Mucosa of rectum (tissue), 2 donors: ENCODE measurements at regions not wholly inside any gene's neighbourhood (a gene's known extent, or its start where the extent isn't known, plus 50 kb on each side); places are given as distances from the start of the nearest gene placed in this dataset.

Source experiments
- H3K27ac ChIP-seq, 2 donors: one replicate each; pipeline ENCODE4 v1.7.0; 2013; ENCODE audit warnings: inconsistent platforms in 2 of 2, low read depth in 2 of 2, low read length in 2 of 2
- H3K27me3 ChIP-seq, 2 donors: one replicate each; pipeline ENCODE4 v1.7.0; 2013; ENCODE audit warnings: low read length in 2 of 2; ENCODE audit not compliant: control insufficient read depth in 2 of 2, insufficient read depth in 2 of 2
- H3K36me3 ChIP-seq, 2 donors: one replicate each; pipeline ENCODE4 v1.7.0; 2013; ENCODE audit warnings: low read length in 2 of 2; ENCODE audit not compliant: control insufficient read depth in 2 of 2, insufficient read depth in 2 of 2
- H3K4me1 ChIP-seq, 2 donors: one replicate each; pipeline ENCODE4 v1.7.0; 2013; ENCODE audit warnings: low read length in 2 of 2, mild to moderate bottlenecking in 1 of 2; ENCODE audit not compliant: control insufficient read depth in 2 of 2, insufficient read depth in 2 of 2
- H3K4me3 ChIP-seq, 2 donors: one replicate each; pipeline ENCODE4 v1.7.0; 2013; ENCODE audit warnings: low read length in 2 of 2
- H3K9ac ChIP-seq, 2 donors: one replicate each; pipeline ENCODE4 v1.7.0; 2013; ENCODE audit warnings: low read length in 2 of 2, low read depth in 1 of 2, mild to moderate bottlenecking in 1 of 2
- H3K9me3 ChIP-seq, 2 donors: one replicate each; pipeline ENCODE4 v1.7.0; 2013; ENCODE audit warnings: low read length in 2 of 2; ENCODE audit not compliant: control insufficient read depth in 2 of 2
- donor health status: healthy.
- donor health status: Normal muscosa, but diverticular disease.

DNA sequence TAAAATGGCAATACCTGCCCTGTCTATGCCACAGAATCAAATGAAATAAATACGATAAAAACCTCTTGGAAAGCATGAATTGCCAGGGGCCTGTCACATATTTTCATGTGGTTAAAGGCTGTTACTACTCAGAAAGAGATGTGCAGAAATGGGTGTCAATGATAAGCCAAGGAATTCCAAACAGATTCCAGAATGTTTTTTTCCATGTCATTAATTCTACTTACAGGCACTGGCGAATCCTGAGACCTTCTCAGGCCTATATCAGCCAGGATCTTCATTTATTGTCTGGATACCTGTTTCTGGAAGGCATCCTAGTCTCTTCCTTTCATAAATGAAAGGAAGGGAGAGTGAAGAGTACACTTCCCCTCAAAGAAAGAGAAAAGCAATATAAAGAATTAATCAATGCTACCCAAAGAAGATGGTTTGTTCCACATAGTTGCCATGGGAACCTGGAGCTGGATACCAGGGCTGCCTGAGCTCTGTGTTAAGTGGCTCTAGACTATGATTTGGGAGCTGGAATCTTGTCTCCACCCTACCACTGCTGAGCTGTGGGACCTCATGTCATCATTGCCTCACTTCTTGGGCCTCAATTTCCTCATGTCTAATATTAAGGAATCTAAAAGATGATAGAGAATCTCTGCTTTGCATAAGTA lies 335.1 kb upstream of the SKOR2 start:
- H3K27me3 ChIP-seq: no peaks in the 10 kb centered on the region
- H3K27ac ChIP-seq: no peak overlapping the region
- no peak overlapping the region for H3K9ac ChIP-seq
- no peaks in the 10 kb centered on the region for H3K9me3 ChIP-seq
- no peaks in the 10 kb centered on the region for H3K36me3 ChIP-seq
- no peaks in the 10 kb centered on the region for H3K4me1 ChIP-seq
- H3K4me3 ChIP-seq: no peak overlapping the region

DNA sequence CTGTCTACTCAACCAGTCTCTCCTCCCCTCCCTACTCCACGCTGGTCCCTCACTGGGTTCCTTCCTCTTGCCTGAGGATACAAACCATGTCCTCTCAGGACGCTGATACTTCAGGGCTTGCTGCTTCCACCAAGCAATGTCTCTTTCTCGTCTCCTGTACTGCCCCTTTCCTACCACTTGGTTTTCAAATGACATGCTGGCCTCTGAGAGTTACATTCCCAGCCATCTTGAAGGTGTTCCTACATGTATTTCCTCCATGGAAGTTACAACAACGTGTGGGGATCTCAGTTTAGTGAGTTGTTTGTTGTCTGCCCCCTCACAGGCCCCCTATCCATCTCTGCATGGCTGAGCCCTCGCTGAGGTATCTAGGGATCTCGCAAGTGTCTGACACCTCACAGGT lies 334.5 kb upstream of the SKOR2 start:
- H3K9me3 ChIP-seq: no peaks in the 10 kb centered on the region
- no peaks in the 10 kb centered on the region for H3K27me3 ChIP-seq
- no peaks in the 10 kb centered on the region for H3K36me3 ChIP-seq
- H3K9ac ChIP-seq: no peak overlapping the region
- no peak overlapping the region for H3K4me3 ChIP-seq
- no peak overlapping the region for H3K27ac ChIP-seq
- no peaks in the 10 kb centered on the region for H3K4me1 ChIP-seq

- H3K4me1 ChIP-seq: no peaks in the 10 kb centered on the region
- H3K9me3 ChIP-seq: no peaks in the 10 kb centered on the region
- no peak overlapping the region for H3K4me3 ChIP-seq
Measured at GRCh38 chr18:47585136-47585535, 333.7 kb upstream of the SKOR2 start.

DNA sequence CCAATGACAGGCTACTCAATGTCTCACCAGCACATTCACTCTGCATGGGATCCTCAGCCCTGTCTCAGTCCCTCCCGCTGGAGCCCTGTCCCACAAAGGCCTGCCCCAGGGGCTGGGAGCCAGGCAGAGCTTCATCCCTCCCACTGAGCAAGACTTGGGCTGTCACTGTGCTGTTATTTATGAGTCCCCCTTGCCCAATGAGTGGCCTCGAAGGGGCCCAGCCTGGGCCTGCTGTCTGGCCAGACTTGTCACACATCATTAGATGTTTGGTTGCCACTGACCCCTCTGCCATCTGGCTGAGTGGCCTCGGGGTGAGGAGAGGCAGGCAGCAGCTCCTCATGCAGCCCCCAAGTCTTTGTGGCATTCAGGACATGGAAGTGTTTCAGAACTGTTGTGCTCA lies 330.6 kb upstream of the SKOR2 start:
- no peaks in the 10 kb centered on the region for H3K27me3 ChIP-seq
- no peak overlapping the region for H3K4me3 ChIP-seq
- H3K9ac ChIP-seq: no peak overlapping the region
- no peaks in the 10 kb centered on the region for H3K4me1 ChIP-seq
- H3K36me3 ChIP-seq: no peaks in the 10 kb centered on the region
- H3K9me3 ChIP-seq: no peaks in the 10 kb centered on the region
- H3K27ac ChIP-seq: no peak overlapping the region

More at GRCh38 chr18:47585136-47585535, 333.7 kb upstream of the SKOR2 start:
- H3K9ac ChIP-seq: no peak overlapping the region
- H3K27ac ChIP-seq: no peak overlapping the region
- no peaks in the 10 kb centered on the region for H3K36me3 ChIP-seq
- H3K27me3 ChIP-seq: no peaks in the 10 kb centered on the region

DNA sequence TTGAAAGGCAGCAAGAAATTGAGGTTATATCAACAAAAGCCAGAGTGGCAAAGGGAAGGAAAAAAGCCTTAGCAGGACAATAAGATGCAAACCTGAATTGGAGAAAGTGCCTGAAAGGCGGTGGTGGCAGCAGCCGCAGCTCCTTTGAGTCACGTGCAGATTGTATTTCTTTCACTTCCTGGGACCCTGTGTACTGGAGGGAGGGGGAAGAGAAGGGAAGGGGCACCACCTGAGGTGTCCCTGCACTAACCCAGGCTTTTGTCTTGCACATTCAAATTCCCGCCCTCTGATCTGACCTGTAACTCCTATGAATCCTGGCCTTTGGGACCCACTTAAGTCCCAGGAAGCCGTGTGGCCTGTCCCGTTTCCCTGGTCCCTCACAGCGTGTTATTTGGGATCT lies 326.1 kb upstream of the SKOR2 start:
- Histone ChIP-seq H3K36me3 (no peaks in the 10 kb centered on the region), H3K27me3 (no peaks in the 10 kb centered on the region), H3K9me3 (no peaks in the 10 kb centered on the region), H3K4me3 (no peak overlapping the region), H3K4me1 (no peaks in the 10 kb centered on the region), H3K9ac (no peak overlapping the region), H3K27ac (no peak overlapping the region)

- Histone ChIP-seq H3K9me3 (no peaks in the 10 kb centered on the region), H3K9ac (no peak overlapping the region), H3K27ac (no peak overlapping the region), H3K4me1 (no peaks in the 10 kb centered on the region), H3K4me3 (no peak overlapping the region), H3K27me3 (no peaks in the 10 kb centered on the region), H3K36me3 (no peaks in the 10 kb centered on the region)
Measured at GRCh38 chr18:47574966-47575365, 323.5 kb upstream of the SKOR2 start.

DNA sequence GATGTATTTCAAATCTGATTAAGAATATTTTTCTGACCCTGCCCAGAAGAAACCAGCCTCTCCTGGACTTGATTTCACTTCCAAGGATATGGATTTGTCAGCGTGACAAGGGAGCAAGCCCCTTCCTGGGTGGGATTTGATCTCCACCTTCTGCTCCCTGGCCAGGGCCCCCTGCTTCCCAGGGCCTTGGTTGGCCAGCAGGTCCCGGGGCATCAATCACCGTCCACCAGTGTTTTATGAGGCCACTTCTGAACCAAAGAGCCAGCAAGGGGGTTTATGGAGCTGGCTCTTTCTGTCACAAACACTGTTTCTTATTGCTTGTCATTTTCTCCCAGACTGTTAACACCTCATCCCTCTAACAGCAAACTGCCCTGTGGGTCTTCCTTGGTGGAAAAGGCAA lies 320.5 kb upstream of the SKOR2 start:
- Histone ChIP-seq H3K9me3 (no peaks in the 10 kb centered on the region), H3K27me3 (no peaks in the 10 kb centered on the region), H3K27ac (no peak overlapping the region), H3K4me1 (no peaks in the 10 kb centered on the region), H3K4me3 (no peak overlapping the region), H3K36me3 (no peaks in the 10 kb centered on the region), H3K9ac (no peak overlapping the region)

GRCh38 chr18:47566809-47567208 lies 315.3 kb upstream of the SKOR2 start:
- Histone ChIP-seq H3K27me3 (no peaks in the 10 kb centered on the region), H3K36me3 (no peaks in the 10 kb centered on the region), H3K9ac (no peak overlapping the region), H3K9me3 (no peaks in the 10 kb centered on the region), H3K4me1 (no peaks in the 10 kb centered on the region), H3K27ac (no peak overlapping the region), H3K4me3 (no peak overlapping the region)

- Histone ChIP-seq H3K9me3 (no peaks in the 10 kb centered on the region), H3K27ac (no peak overlapping the region), H3K4me1 (no peaks in the 10 kb centered on the region), H3K9ac (no peak overlapping the region), H3K4me3 (no peak overlapping the region), H3K36me3 (no peaks in the 10 kb centered on the region), H3K27me3 (peaks cover 0 to 2% of the 10 kb centered on the region in 2 donors)
Measured at GRCh38 chr18:47560723-47561715, 309.6 kb upstream of the SKOR2 start.

DNA sequence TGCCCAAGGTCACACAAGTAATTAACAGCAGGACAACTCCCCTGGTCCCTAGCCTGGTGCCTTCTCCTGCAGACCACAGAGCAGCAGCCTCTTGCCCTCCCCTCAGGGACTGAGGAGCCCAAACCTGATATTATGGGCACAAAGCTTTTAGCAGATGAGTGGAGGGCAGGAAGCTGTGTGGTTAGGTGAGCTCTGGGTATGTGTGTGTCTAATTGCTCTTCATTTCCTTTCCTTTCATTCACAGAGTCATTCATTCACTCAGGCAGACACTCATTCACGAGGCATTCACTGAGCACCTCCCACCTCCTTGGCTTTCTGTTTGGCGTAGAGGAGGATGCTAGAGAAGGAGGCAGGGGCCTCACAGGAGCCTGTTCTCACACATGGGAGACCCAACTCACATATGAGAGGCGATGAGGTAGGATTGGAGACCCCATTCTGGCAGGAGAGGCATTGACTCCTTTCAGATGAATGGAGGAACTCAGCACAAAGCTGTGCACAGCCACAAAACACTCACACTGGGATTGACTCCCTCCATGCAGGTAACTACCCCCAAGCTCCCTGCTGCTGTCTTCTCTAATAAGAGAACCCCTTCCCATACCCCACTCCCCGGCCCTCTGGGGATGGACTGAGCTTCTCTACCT lies 306.8 kb upstream of the SKOR2 start:
- Histone ChIP-seq H3K9ac (no peak overlapping the region), H3K27ac (no peak overlapping the region), H3K4me3 (no peak overlapping the region), H3K9me3 (no peaks in the 10 kb centered on the region), H3K36me3 (no peaks in the 10 kb centered on the region), H3K4me1 (no peaks in the 10 kb centered on the region), H3K27me3 (peaks cover 0 to 2% of the 10 kb centered on the region in 2 donors)
